HCT116 (cell line): ENCODE measurements at regions not wholly inside any gene's neighbourhood (a gene's known extent, or its start where the extent isn't known, plus 50 kb on each side); places are given as distances from the start of the nearest gene placed in this dataset.

Source experiments
- ATAC-seq: fragments of 200-7000 bp; cut with Tn5 transposase; 2 replicates; pipeline ENCODE4 v1.9.1; 2020; ENCODE audit warnings: mild to moderate bottlenecking, moderate library complexity
- BruUV-seq: library from RNA; stranded (reverse); fragments of 400-500 nt; replicated peaks from 2 replicates; lab custom pipeline; 2021; lab: Mats Ljungman, UMichigan
- CTCF ChIA-PET: fragments of 300-600 bp; sonication (Branson Sonifier 250); formaldehyde crosslinking; loops from one replicate; lab custom pipeline; 2021; ENCODE audit warnings: antibody characterized with exemption; lab: Charles Lee
- POLR2A ChIA-PET: fragments of 300-600, 350-600 bp; sonication (Branson Sonifier 250); formaldehyde crosslinking; loops from one replicate; lab custom pipeline; 2021; ENCODE audit warnings: antibody characterized with exemption; lab: Charles Lee
- RAD21 ChIA-PET, 2 experiments: fragments of 300-600 bp; sonication (Branson Sonifier 250); formaldehyde crosslinking; loops; one replicate each; lab custom pipeline; 2023; ENCODE audit warnings: low total read pairs in 2 of 2; ENCODE audit not compliant: uncharacterized antibody in 2 of 2, unreplicated experiment in 2 of 2, low non-redundant PET in 1 of 2; lab: Charles Lee
- DNase-seq: peaks from one replicate; pipeline ENCODE4 v3.0.0-alpha.2; 2010; ENCODE audit warnings: low read depth, low spot score
- H2AFZ ChIP-seq: fragments of 200-600 bp; shearing (Covaris generic), sonication (generic); 2 replicates; pipeline ENCODE4 v1.6.1; 2017; ENCODE audit warnings: low read depth, mixed run types, mixed read lengths, antibody characterized with exemption, low read length; ENCODE audit not compliant: poor library complexity, severe bottlenecking
- H3K27ac ChIP-seq: 2 replicates; pipeline ENCODE4 v1.5.1; 2012; ENCODE audit warnings: low read depth, low read length
- H3K27me3 ChIP-seq: fragments of 200-600 bp; sonication (generic); 2 replicates; pipeline ENCODE4 v1.6.1; 2016; ENCODE audit warnings: mixed run types, low read length, mixed read lengths; ENCODE audit not compliant: insufficient read depth
- H3K36me3 ChIP-seq, 2 experiments: fragments of 200-500 bp in 1 of 2; fragments of 200-600 bp in 1 of 2; sonication (Bioruptor generic) in 1 of 2; sonication (generic) in 1 of 2; 2 replicates each; pipeline versions ENCODE4 v1.5.1 to v1.6.1; 2014 to 2016; ENCODE audit warnings: low read length in 2 of 2, inconsistent platforms in 1 of 2, mixed read lengths in 1 of 2, mixed run types in 1 of 2; ENCODE audit not compliant: insufficient read depth in 2 of 2, control insufficient read depth in 1 of 2
- H3K4me1 ChIP-seq, 2 experiments: fragments of 200-600 bp in 1 of 2; sonication (generic) in 1 of 2; 2 replicates each; pipeline versions ENCODE4 v1.5.1 to v1.6.1; 2012 to 2017; ENCODE audit warnings: low read length in 2 of 2, inconsistent platforms in 1 of 2, mild to moderate bottlenecking in 1 of 2, mixed read lengths in 1 of 2, mixed run types in 1 of 2, moderate library complexity in 1 of 2; ENCODE audit not compliant: insufficient read depth in 2 of 2, control insufficient read depth in 1 of 2
- H3K4me2 ChIP-seq: fragments of 200-600 bp; sonication (generic); 2 replicates; pipeline ENCODE4 v1.6.1; 2017; ENCODE audit warnings: mixed run types, low read length, mixed read lengths
- H3K4me3 ChIP-seq, 2 experiments: fragments of 200-600 bp in 1 of 2; sonication (generic) in 1 of 2; replicated peaks in 1 of 2; 2 replicates each; pipeline ENCODE4 v1.5.1; 2011 to 2016; ENCODE audit warnings: low read length in 2 of 2, control low read depth in 1 of 2, low read depth in 1 of 2, mild to moderate bottlenecking in 1 of 2, mixed read lengths in 1 of 2, mixed run types in 1 of 2
- H3K79me2 ChIP-seq: fragments of 200-600 bp; sonication (generic); 2 replicates; pipeline ENCODE4 v1.6.1; 2017; ENCODE audit warnings: mild to moderate bottlenecking, mixed run types, low read length, moderate library complexity, mixed read lengths; ENCODE audit not compliant: insufficient read depth
- H3K9ac ChIP-seq: fragments of 200-600 bp; sonication (generic); 2 replicates; pipeline ENCODE4 v1.6.1; 2016; ENCODE audit warnings: low read length, mixed read lengths
- H3K9me2 ChIP-seq: fragments of 200-600 bp; sonication (generic), shearing (Covaris generic); 2 replicates; pipeline ENCODE4 v1.6.1; 2017; ENCODE audit warnings: mixed run types, mild to moderate bottlenecking, moderate library complexity; ENCODE audit not compliant: insufficient read depth
- H3K9me3 ChIP-seq, 2 experiments: fragments of 200-500 bp in 1 of 2; fragments of 200-600 bp in 1 of 2; sonication (Bioruptor generic) in 1 of 2; sonication (generic) in 1 of 2; 2 replicates each; pipeline ENCODE4 v1.6.1; 2014 to 2017; ENCODE audit warnings: low read length in 2 of 2, mixed read lengths in 2 of 2, inconsistent platforms in 1 of 2, low read depth in 1 of 2, mild to moderate bottlenecking in 1 of 2, mixed run types in 1 of 2, moderate library complexity in 1 of 2; ENCODE audit not compliant: control insufficient read depth in 1 of 2, insufficient read depth in 1 of 2
- H4K20me1 ChIP-seq: fragments of 200-600 bp; sonication (generic), shearing (Covaris generic); 2 replicates; pipeline ENCODE4 v1.6.1; 2017; ENCODE audit warnings: mixed run types, mild to moderate bottlenecking, moderate library complexity; ENCODE audit not compliant: insufficient read depth
- CBX3 ChIP-seq: IDR thresholded peaks from 2 replicates; pipeline ENCODE4 v1.6.1; 2012; ENCODE audit warnings: low read depth
- CEBPB ChIP-seq: IDR thresholded peaks from 2 replicates; pipeline ENCODE4 v1.6.1; 2012; ENCODE audit warnings: low read depth
- CTCF ChIP-seq, 3 experiments: fragments of 200-600 bp in 1 of 3; sonication (generic) in 1 of 3; IDR thresholded peaks in 2 of 3; conservative IDR thresholded peaks in 1 of 3; 2 replicates each; pipeline ENCODE4 v1.5.1; 2012 to 2017; ENCODE audit warnings: low read depth in 2 of 3, low read length in 2 of 3, antibody characterized with exemption in 1 of 3, borderline replicate concordance in 1 of 3, control low read depth in 1 of 3, mild to moderate bottlenecking in 1 of 3, mixed read lengths in 1 of 3, mixed run types in 1 of 3, moderate library complexity in 1 of 3; ENCODE audit not compliant: insufficient read depth in 1 of 3
- EGR1 ChIP-seq: IDR thresholded peaks from 2 replicates; pipeline ENCODE4 v1.6.1; 2012; ENCODE audit warnings: low read depth
- ELF1 ChIP-seq: IDR thresholded peaks from 2 replicates; pipeline ENCODE4 v1.6.1; 2012; ENCODE audit warnings: low read depth, borderline replicate concordance
- EZH2phosphoT487 ChIP-seq: fragments of 200-600 bp; IDR thresholded peaks from 2 replicates; pipeline ENCODE4 v1.6.1; 2018; ENCODE audit warnings: antibody characterized with exemption, borderline replicate concordance
- JUND ChIP-seq: IDR thresholded peaks from 2 replicates; pipeline ENCODE4 v1.6.1; 2012
- MAX ChIP-seq: IDR thresholded peaks from 2 replicates; pipeline ENCODE4 v1.6.1; 2012
- POLR2A ChIP-seq: IDR thresholded peaks from 2 replicates; pipeline ENCODE4 v1.7.0; 2011; ENCODE audit warnings: borderline replicate concordance; ENCODE audit not compliant: insufficient read depth, insufficient read length; ENCODE audit errors: extremely low read depth
- POLR2AphosphoS5 ChIP-seq: IDR thresholded peaks from 2 replicates; pipeline ENCODE4 v1.6.1; 2011; ENCODE audit warnings: mild to moderate bottlenecking, low read depth, low read length, moderate library complexity
- RAD21 ChIP-seq: IDR thresholded peaks from 2 replicates; pipeline ENCODE4 v1.6.1; 2012; ENCODE audit warnings: low read depth, mild to moderate bottlenecking
- REST ChIP-seq: IDR thresholded peaks from 2 replicates; pipeline ENCODE4 v1.6.1; 2012; ENCODE audit warnings: low read depth
- SP1 ChIP-seq: IDR thresholded peaks from 2 replicates; pipeline ENCODE4 v1.6.1; 2012; ENCODE audit warnings: low read depth
- TCF7L2 ChIP-seq: IDR thresholded peaks from 2 replicates; pipeline ENCODE4 v1.7.0; 2011; ENCODE audit warnings: borderline replicate concordance, inconsistent platforms; ENCODE audit not compliant: insufficient read depth, insufficient read length; ENCODE audit errors: extremely low read depth
- YY1 ChIP-seq: IDR thresholded peaks from 2 replicates; pipeline ENCODE4 v1.6.1; 2011; ENCODE audit warnings: low read length, low read depth, moderate library complexity, mild to moderate bottlenecking; ENCODE audit not compliant: insufficient replicate concordance; ENCODE audit errors: extremely low read depth
- ZBTB33 ChIP-seq: IDR thresholded peaks from 2 replicates; pipeline ENCODE4 v1.6.1; 2011; ENCODE audit warnings: mild to moderate bottlenecking, low read length, moderate library complexity; ENCODE audit not compliant: insufficient replicate concordance; ENCODE audit errors: extremely low read depth
- ZFX ChIP-seq: fragments of 450-650 bp; IDR thresholded peaks from 2 replicates; pipeline ENCODE4 v1.6.1; 2017
- ZNF274 ChIP-seq: fragments of 200-500 bp; sonication (Bioruptor generic); IDR thresholded peaks from 2 replicates; pipeline ENCODE4 v1.6.1; 2014; ENCODE audit warnings: mild to moderate bottlenecking, low read depth, low read length, inconsistent platforms
- intact Hi-C: fragments of 100-400 bp; cut with micrococcal nuclease; formaldehyde crosslinking; loops from 2 replicates; pipeline ENCODE4 v1.10.0; 2022

GRCh38 chr12:41684997-41685396 is 459.7 kb downstream of the GXYLT1 start (continued):
- no peak for TF ChIP-seq EZH2phosphoT487
- no peak for TF ChIP-seq YY1

GRCh38 chr12:41683513-41684240 is 461.0 kb downstream of the GXYLT1 start:
- Histone ChIP-seq H3K4me3 (no peak overlapping the region), H4K20me1 (no peaks in the 10 kb centered on the region), H3K79me2 (no peaks in the 10 kb centered on the region), H3K36me3 (no peaks in the 10 kb centered on the region), H3K4me2 (no peak overlapping the region), H3K9ac (no peak overlapping the region), H3K9me2 (no peaks in the 10 kb centered on the region), H3K9me3 (no peaks in the 10 kb centered on the region), H3K4me1 (no peaks in the 10 kb centered on the region), H3K27ac (no peak overlapping the region), H3K27me3 (no peaks in the 10 kb centered on the region), H2AFZ (no peak overlapping the region)
- ChIA-PET CTCF (no interaction called here), POLR2A (no interaction called here), RAD21 (no interaction called here)
- intact Hi-C loops: no loop called here
- DNase-seq (no peak), ATAC-seq (no peak)
- TF ChIP-seq CTCF (IDR thresholded peaks at IDR 0.05 in 2 of 3, conservative IDR thresholded peaks at IDR 0.05 in 1 of 3; ENCODE audit: borderline replicate concordance in 1 of 3, insufficient read depth in 1 of 3, low read depth in 2 of 3, low read length in 2 of 3) (no peak), ZFX (no peak), EZH2phosphoT487 (no peak), ZNF274 (no peak), MAX (no peak), ZBTB33 (no peak), EGR1 (no peak), TCF7L2 (no peak), REST (no peak), ELF1 (no peak), POLR2AphosphoS5 (no peak), CBX3 (no peak), CEBPB (no peak), JUND (no peak), SP1 (no peak), RAD21 (no peak), POLR2A (no peak)
- BruUV-seq: no TSS peak
